GM12892 (cell line): ENCODE measurements at regions not wholly inside any gene's neighbourhood (a gene's known extent, or its start where the extent isn't known, plus 50 kb on each side); places are given as distances from the start of the nearest gene placed in this dataset.
"Not testable (repeated sequence)": the region's sequence is repeated elsewhere in the genome, so short reads cannot be mapped to it uniquely, and the experiment has no call there.

Experiments
- DNase-seq: peaks from one replicate; pipeline ENCODE4 v3.0.0; 2011; ENCODE audit not compliant: insufficient read length
- FAIRE-seq: peaks from 2 replicates; lab custom pipeline; 2011; peaks lifted over from hg19 to GRCh38; lab: Jason Lieb, UNC
- POLR2A ChIP-seq: IDR thresholded peaks from 2 replicates; pipeline ENCODE4 v1.6.1; 2011; ENCODE audit warnings: low read depth, low read length, control low read depth
- POLR2AphosphoS5 ChIP-seq: IDR thresholded peaks from 2 replicates; pipeline ENCODE4 v1.6.1; 2011; ENCODE audit warnings: low read depth, low read length, control low read depth
- TAF1 ChIP-seq: IDR thresholded peaks from 2 replicates; pipeline ENCODE4 v1.6.1; 2011; ENCODE audit warnings: low read depth, mild to moderate bottlenecking, control low read depth, low read length, borderline replicate concordance

GRCh38 chr15:79154483-79155135 lies 64.0 kb upstream of the RASGRF1 start:
- FAIRE-seq (no peak), DNase-seq (no peak)
- no peak for TF ChIP-seq TAF1
- TF ChIP-seq POLR2AphosphoS5 = no peak

- not testable (repeated sequence) for FAIRE-seq
Observed at GRCh38 chr15:79144290-79144689, 53.7 kb upstream of the RASGRF1 start.

GRCh38 chr15:79140846-79141570 lies 50.4 kb upstream of the RASGRF1 start:
- TF ChIP-seq POLR2AphosphoS5 = no peak
- TF ChIP-seq POLR2A = no peak
- TF ChIP-seq TAF1 = no peak
- no peak for DNase-seq
- no peak for FAIRE-seq

More at GRCh38 chr15:79144290-79144689, 53.7 kb upstream of the RASGRF1 start:
- DNase-seq = not testable (repeated sequence)
